ENCODE measurements at regions not wholly inside any gene's neighbourhood (a gene's known extent, or its start where the extent isn't known, plus 50 kb on each side); places are given as distances from the start of the nearest gene placed in this dataset.
"Not testable (repeated sequence)": the region's sequence is repeated elsewhere in the genome, so short reads cannot be mapped to it uniquely, and the experiment has no call there.

DNA sequence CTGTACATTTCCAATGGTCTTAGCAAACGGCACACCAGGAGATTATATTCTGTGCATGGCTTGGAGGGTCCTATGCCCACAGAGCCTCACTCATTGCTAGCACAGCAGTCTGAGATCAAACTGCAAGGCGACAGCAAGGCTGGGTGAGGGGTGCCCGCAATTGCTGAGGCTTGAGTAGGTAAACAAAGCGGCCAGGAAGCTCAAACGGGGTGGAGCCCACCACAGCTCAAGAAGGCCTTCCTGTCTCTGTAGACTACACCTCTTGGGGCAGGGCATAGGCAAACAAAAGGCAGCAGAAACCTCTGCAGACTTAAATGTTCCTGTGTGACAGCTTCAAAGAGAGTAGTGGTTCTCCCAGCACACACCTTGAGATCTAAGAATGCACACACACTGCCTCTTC is 91.3 kb downstream of the OR4A5 start:
- DNase-seq = not testable (repeated sequence)

DNA sequence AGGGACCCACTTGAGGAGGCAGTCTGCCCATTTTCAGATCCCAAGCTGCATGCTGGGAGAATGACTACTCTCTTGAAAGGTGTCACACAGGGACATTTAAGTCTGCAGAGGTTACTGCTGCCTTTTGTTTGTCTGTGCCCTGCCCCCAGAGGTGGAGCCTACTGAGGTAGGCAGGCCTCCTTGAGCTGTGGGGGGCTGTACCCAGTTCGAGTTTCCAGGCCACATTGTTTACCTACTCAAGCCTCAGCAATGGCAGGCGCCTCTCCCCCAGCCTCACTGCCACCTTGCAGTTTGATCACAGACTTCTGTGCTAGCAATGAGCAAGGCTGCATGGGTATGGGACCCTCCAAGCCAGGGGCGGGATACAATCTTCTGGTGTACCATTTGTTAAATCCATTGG is 126.0 kb downstream of the OR4A5 start:
- DNase-seq = no peak

DNA sequence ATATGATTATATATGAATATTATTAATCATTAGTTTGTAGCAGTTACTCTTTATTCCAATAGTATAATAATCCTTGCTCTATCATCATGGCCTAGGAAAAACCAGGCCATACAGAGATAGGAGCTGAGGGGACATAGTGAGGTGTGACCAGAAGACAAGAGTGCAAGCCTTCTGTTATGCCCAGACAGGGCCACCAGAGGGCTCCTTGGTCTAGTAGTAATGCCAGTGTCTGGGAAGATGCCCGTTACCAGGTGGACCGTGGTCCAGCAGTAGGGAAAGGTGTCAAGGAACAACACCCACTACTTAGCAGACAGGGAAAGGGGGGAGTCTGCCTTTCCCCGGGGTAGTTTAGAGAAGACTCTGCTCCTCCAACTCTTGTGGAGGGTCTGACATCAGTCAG is 148.4 kb downstream of the OR4A5 start:
- DNase-seq = peak; percentile 1

All from stimulated activated CD4-positive, alpha-beta T cell treated with anti-CD3 and anti-CD28 coated beads, Interleukin-15, amount 100 ng/mL, for 24 hours (primary cell).